Osteoblast (primary cell): ENCODE measurements at regions not wholly inside any gene's neighbourhood (a gene's known extent, or its start where the extent isn't known, plus 50 kb on each side); places are given as distances from the start of the nearest gene placed in this dataset.

Source experiments
- DNase-seq: peaks from one replicate; pipeline ENCODE4 v3.0.0; 2011; ENCODE audit warnings: low spot score, mixed read lengths; ENCODE audit not compliant: insufficient read length; ENCODE audit errors: missing footprints
- H2AFZ ChIP-seq: 2 replicates; pipeline ENCODE4 v1.6.0; 2011; ENCODE audit warnings: mild to moderate bottlenecking, low read length
- H3K27ac ChIP-seq: 2 replicates; pipeline ENCODE4 v1.5.1; 2011; ENCODE audit warnings: mild to moderate bottlenecking, low read depth, low read length, moderate library complexity
- H3K27me3 ChIP-seq: 2 replicates; pipeline ENCODE4 v1.6.0; 2012; ENCODE audit warnings: mild to moderate bottlenecking, control low read depth, inconsistent platforms, low read length, moderate library complexity; ENCODE audit not compliant: insufficient read depth
- H3K36me3 ChIP-seq: 2 replicates; pipeline ENCODE4 v1.5.1; 2011; ENCODE audit warnings: mild to moderate bottlenecking, low read length, control low read depth, moderate library complexity; ENCODE audit not compliant: insufficient read depth
- H3K4me1 ChIP-seq: 2 replicates; pipeline ENCODE4 v1.5.1; 2011; ENCODE audit warnings: mild to moderate bottlenecking, low read length, control low read depth, moderate library complexity; ENCODE audit not compliant: insufficient read depth
- H3K4me2 ChIP-seq: 2 replicates; pipeline ENCODE4 v1.6.0; 2011; ENCODE audit warnings: mild to moderate bottlenecking, low read length; ENCODE audit not compliant: insufficient read depth
- H3K4me3 ChIP-seq: fragments of 200-600 bp; sonication (generic); 3 replicates; pipeline ENCODE4 v1.5.1; 2012; ENCODE audit warnings: mild to moderate bottlenecking, low read length, inconsistent platforms; ENCODE audit not compliant: insufficient read depth
- H3K79me2 ChIP-seq: 2 replicates; pipeline ENCODE4 v1.6.0; 2012; ENCODE audit warnings: mild to moderate bottlenecking, low read length, control low read depth, inconsistent platforms; ENCODE audit not compliant: insufficient read depth
- H3K9me3 ChIP-seq: 2 replicates; pipeline ENCODE4 v1.5.1; 2011; ENCODE audit warnings: low read depth, low read length, control low read depth
- H4K20me1 ChIP-seq: 2 replicates; pipeline ENCODE4 v1.6.0; 2012; ENCODE audit warnings: mild to moderate bottlenecking, low read length, control low read depth; ENCODE audit not compliant: insufficient read depth
- CTCF ChIP-seq: IDR thresholded peaks from 2 replicates; pipeline ENCODE4 v1.5.1; 2011; ENCODE audit warnings: mild to moderate bottlenecking, low read depth, low read length, moderate library complexity; ENCODE audit errors: extremely low read depth

GRCh38 chr17:53409588-53409987 is 413.1 kb upstream of the KIF2B start:
- Histone ChIP-seq H2AFZ (no peak overlapping the region), H3K4me2 (no peak overlapping the region), H4K20me1 (no peaks in the 10 kb centered on the region), H3K36me3 (no peaks in the 10 kb centered on the region), H3K27me3 (no peaks in the 10 kb centered on the region), H3K79me2 (no peaks in the 10 kb centered on the region), H3K4me3 (no peak overlapping the region), H3K4me1 (no peaks in the 10 kb centered on the region), H3K9me3 (peaks cover 2% of the 10 kb centered on the region), H3K27ac (no peak overlapping the region)
- no peak for TF ChIP-seq CTCF
- DNase-seq: no peak

GRCh38 chr17:53406907-53407306 is 415.8 kb upstream of the KIF2B start:
- Histone ChIP-seq H3K4me2 (no peak overlapping the region), H3K9me3 (peaks cover 4% of the 10 kb centered on the region), H3K4me1 (no peaks in the 10 kb centered on the region), H3K79me2 (no peaks in the 10 kb centered on the region), H3K27ac (no peak overlapping the region), H2AFZ (no peak overlapping the region), H4K20me1 (no peaks in the 10 kb centered on the region), H3K4me3 (no peak overlapping the region), H3K36me3 (no peaks in the 10 kb centered on the region), H3K27me3 (no peaks in the 10 kb centered on the region)
- no peak for DNase-seq
- no peak for TF ChIP-seq CTCF

GRCh38 chr17:53391197-53391596 is 431.5 kb upstream of the KIF2B start:
- TF ChIP-seq CTCF: no peak
- H4K20me1 ChIP-seq: no peaks in the 10 kb centered on the region
- H3K27me3 ChIP-seq: no peaks in the 10 kb centered on the region
- no peaks in the 10 kb centered on the region for H3K4me1 ChIP-seq
- H3K79me2 ChIP-seq: no peaks in the 10 kb centered on the region
- H3K36me3 ChIP-seq: no peaks in the 10 kb centered on the region
- H3K4me2 ChIP-seq: no peak overlapping the region
- no peak overlapping the region for H3K27ac ChIP-seq
- no peaks in the 10 kb centered on the region for H3K9me3 ChIP-seq
- no peak for DNase-seq
- H2AFZ ChIP-seq: no peak overlapping the region
- H3K4me3 ChIP-seq: no peak overlapping the region

- no peak for TF ChIP-seq CTCF
- Histone ChIP-seq H3K27ac (no peak overlapping the region), H3K4me1 (no peaks in the 10 kb centered on the region)
Observed at GRCh38 chr17:53390575-53390974, 432.2 kb upstream of the KIF2B start.

More at GRCh38 chr17:53390575-53390974, 432.2 kb upstream of the KIF2B start:
- Histone ChIP-seq H2AFZ (no peak overlapping the region), H3K4me2 (no peak overlapping the region), H4K20me1 (no peaks in the 10 kb centered on the region), H3K4me3 (no peak overlapping the region), H3K36me3 (no peaks in the 10 kb centered on the region), H3K9me3 (no peaks in the 10 kb centered on the region), H3K79me2 (no peaks in the 10 kb centered on the region), H3K27me3 (no peaks in the 10 kb centered on the region)
- no peak for DNase-seq
